AG10803 (cell line): ENCODE measurements at regions not wholly inside any gene's neighbourhood (a gene's known extent, or its start where the extent isn't known, plus 50 kb on each side); places are given as distances from the start of the nearest gene placed in this dataset.

Experiments
- DNase-seq: peaks from one replicate; pipeline ENCODE4 v3.0.0; 2010; ENCODE audit warnings: low read depth
- H3K4me3 ChIP-seq: 2 replicates; pipeline ENCODE4 v1.5.1; 2011; ENCODE audit warnings: mild to moderate bottlenecking, low read length, control low read depth
- TF ChIP-seq, protein P1 (sequence below): conservative IDR thresholded peaks from 2 replicates; pipeline ENCODE4 v1.5.1; 2011; ENCODE audit warnings: mild to moderate bottlenecking, low read length, control low read depth, inconsistent platforms

DNA sequence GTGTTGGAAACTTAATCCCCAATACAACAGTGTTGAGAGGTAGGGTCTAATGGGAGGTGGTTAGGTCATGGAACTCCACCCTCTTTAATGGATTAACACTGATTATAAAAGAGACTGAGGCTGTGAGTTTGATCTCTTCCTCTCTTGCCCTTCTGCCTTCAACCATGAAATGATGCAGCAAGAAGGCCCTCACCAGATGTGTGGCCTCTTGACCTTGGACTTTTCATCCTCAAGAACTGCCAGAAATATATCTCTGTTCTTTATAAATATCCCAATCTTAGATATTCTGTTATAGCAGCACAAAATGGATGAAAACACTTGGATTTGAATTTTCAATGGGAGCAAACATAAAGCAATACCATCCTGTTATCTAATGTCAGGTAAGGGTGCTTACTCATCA is 67.6 kb downstream of the NMUR2 start:
- H3K4me3 ChIP-seq = no peak overlapping the region
- no peak for DNase-seq
- TF ChIP-seq, protein P1, sequence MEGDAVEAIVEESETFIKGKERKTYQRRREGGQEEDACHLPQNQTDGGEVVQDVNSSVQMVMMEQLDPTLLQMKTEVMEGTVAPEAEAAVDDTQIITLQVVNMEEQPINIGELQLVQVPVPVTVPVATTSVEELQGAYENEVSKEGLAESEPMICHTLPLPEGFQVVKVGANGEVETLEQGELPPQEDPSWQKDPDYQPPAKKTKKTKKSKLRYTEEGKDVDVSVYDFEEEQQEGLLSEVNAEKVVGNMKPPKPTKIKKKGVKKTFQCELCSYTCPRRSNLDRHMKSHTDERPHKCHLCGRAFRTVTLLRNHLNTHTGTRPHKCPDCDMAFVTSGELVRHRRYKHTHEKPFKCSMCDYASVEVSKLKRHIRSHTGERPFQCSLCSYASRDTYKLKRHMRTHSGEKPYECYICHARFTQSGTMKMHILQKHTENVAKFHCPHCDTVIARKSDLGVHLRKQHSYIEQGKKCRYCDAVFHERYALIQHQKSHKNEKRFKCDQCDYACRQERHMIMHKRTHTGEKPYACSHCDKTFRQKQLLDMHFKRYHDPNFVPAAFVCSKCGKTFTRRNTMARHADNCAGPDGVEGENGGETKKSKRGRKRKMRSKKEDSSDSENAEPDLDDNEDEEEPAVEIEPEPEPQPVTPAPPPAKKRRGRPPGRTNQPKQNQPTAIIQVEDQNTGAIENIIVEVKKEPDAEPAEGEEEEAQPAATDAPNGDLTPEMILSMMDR = no peak

DNA sequence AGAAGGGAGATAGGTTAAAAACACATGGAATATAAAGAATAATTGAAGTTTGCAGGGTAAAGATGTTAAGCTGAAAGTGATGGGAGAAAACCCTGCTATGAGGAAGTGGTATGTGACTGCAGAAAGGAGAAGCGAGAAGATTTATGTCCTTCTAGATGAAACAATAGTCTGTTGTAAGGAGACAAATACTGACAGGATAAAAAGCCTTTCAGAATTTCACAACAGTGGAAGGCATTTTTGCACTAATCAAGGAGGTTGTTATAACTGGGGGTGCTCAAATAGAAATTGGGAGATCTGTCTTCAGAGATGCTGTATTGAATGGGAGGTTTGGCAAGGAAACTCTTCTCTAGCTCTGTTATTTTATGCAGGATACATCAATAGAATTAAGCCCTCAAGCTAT is 69.6 kb downstream of the NMUR2 start:
- no peak overlapping the region for H3K4me3 ChIP-seq
- no peak for DNase-seq
- TF ChIP-seq, protein P1 = no peak

DNA sequence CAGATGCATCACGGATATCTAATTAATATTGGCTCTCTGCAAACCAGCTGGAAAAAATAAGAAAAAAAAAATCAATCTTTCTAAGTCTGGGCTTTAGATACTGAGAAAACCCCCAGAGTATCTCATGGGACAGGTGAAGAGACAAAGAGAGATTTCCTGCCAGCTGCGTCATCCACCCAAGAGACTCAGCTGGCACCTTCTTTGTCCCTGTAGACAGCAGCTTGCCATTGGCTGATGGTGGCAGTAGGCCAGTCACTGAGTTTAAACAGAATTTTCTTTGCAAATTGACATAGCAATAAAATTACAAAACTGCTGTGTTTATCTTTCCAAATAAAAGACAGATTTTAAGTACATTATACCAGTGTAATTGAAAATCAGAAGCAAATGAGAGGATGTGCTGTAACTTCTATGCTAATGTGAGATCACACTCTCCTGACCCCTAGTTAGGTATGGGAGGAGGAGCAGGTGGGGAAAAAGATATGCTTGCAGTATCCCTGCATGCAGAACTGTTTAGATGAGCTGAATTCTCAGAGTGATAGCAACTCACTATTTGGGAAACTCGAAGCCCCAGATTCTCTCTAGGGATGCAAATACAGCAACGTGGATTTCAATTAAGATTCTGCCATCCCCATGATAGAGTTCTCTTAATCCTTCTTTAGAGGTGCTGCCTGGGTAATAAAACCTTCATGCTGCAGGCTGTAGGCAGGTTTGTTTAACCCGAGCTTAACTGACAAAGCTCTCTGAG is 72.2 kb downstream of the NMUR2 start:
- TF ChIP-seq, protein P1 = no peak
- no peak overlapping the region for H3K4me3 ChIP-seq
- no peak for DNase-seq

DNA sequence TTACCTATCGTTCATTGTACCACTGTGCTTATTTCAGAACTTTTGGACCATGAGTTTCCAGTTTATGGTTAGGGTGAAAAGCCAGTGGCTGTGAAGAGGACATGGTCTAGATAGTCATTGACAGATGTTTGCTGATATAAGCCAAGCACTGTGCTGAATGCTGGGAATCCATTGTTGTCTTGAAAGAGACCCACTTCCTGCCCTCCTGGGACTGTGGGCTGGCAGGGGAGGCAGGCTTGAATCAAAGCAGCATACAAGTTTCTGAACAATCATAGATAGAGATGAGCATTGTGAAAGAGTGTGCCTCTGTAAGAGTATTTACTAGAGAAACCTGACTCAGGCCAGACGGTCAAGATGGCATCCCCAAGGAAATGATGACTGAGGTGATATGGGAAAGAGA is 73.4 kb downstream of the NMUR2 start:
- TF ChIP-seq, protein P1 = no peak
- no peak for DNase-seq

DNA sequence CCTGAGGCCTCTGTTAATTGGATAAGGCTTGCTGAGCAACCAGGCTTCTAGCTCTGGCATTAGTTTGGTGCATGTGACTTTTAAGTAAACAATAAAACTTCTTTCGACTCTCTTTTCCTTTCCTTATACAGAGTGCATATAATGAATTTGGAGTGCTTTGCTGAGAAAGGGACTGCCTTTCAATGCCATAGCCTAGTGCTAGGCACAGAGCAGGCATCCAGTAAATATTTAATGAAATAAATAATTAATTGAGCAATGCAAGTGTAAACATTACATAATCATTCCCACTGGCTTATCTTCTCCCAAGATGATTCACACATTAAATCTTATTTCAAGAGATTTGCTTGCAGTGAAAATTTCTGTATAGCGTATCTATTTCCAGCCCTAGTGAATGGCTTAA is 74.1 kb downstream of the NMUR2 start:
- TF ChIP-seq, protein P1 = no peak
- DNase-seq = no peak
- no peak overlapping the region for H3K4me3 ChIP-seq

More for the DNA sequence above, 73.4 kb downstream of the NMUR2 start:
- H3K4me3 ChIP-seq = no peak overlapping the region

DNA sequence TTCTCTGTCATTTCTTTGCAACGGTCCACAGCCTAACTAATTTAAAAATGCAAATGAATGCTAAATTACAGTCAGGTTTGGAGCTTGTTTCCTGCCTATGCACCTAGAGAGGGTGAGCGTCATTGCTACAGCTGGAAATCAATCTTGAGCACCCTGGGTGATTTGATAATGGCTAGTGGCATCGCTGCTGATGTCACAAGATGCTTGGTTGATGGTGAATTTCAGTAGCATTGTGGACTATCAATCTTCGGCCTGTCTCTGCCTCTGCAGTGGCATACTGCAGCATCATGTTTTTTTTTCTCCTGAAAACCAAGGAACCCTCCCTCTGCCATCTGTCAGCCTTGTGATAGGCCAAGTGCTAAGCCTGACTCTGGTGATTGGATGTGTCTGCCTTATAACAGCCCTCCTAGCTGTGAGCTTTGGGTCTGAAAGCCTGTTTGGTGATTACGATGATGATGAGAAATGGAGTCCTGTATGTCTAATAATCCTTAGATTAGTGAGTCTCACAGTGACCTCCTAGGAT is 75.3 kb downstream of the NMUR2 start:
- DNase-seq = no peak

DNA sequence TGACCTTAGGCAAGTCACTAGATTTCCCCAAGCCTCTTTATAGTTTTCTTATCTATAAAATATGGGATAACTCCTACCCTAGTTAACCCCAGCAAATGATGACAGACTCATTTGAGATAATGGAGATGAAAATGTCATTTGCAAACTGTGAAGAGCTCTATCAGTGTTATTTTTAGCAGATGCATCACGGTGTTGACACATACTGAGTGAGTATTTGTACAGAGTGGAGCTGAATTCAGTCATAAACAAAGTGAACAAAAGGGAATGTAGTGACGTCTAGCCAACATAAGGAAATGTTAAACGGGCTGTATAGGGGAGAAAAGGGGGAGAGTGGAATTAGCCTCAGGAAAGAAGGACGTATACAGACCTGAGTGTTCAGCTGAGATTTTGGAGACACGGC is 75.9 kb downstream of the NMUR2 start:
- TF ChIP-seq, protein P1 = no peak
- no peak for DNase-seq
- no peak overlapping the region for H3K4me3 ChIP-seq

More for the DNA sequence above, 75.3 kb downstream of the NMUR2 start:
- H3K4me3 ChIP-seq = no peak overlapping the region
- TF ChIP-seq, protein P1 = no peak
